Natural killer cell (primary cell): ENCODE measurements at regions not wholly inside any gene's neighbourhood (a gene's known extent, or its start where the extent isn't known, plus 50 kb on each side); places are given as distances from the start of the nearest gene placed in this dataset.

Source experiments
- ATAC-seq, 3 donors: fragments of 150-1000 bp in 2 of 3; fragments of 200-7000 bp in 1 of 3; cut with Tn5 transposase; 1 replicate in 1 of 3; 2 replicates in 2 of 3; pipeline ENCODE4 v1.10.0; 2021; ENCODE audit warnings: mild to moderate bottlenecking in 2 of 3, moderate library complexity in 2 of 3
- DNase-seq, 2 donors: peaks; one replicate each; pipeline versions ENCODE4 v3.0.0 to v3.0.0-alpha.2; 2013 to 2021; ENCODE audit warnings: mixed read lengths in 1 of 2
- H3K27ac ChIP-seq: one replicate; pipeline ENCODE4 v1.5.1; 2013; ENCODE audit warnings: mild to moderate bottlenecking, low read length
- H3K27me3 ChIP-seq: one replicate; pipeline ENCODE4 v1.6.1; 2013; ENCODE audit warnings: low read length; ENCODE audit not compliant: control insufficient read depth, insufficient read depth
- H3K36me3 ChIP-seq: one replicate; pipeline ENCODE4 v1.6.1; 2013; ENCODE audit warnings: low read length; ENCODE audit not compliant: control insufficient read depth, insufficient read depth
- H3K4me1 ChIP-seq: one replicate; pipeline ENCODE4 v1.6.1; 2013; ENCODE audit warnings: low read length; ENCODE audit not compliant: control insufficient read depth, insufficient read depth
- H3K4me3 ChIP-seq: one replicate; pipeline ENCODE4 v1.5.1; 2013; ENCODE audit warnings: low read length
- H3K9me3 ChIP-seq: one replicate; pipeline ENCODE4 v1.6.1; 2013; ENCODE audit warnings: low read length; ENCODE audit not compliant: control insufficient read depth, insufficient read depth
- H3K27ac Mint-ChIP-seq, 2 donors: one replicate each; pipeline ENCODE4 v1.8.0; 2022; ENCODE audit warnings: mild to moderate bottlenecking in 2 of 2, mixed read lengths in 2 of 2, moderate library complexity in 1 of 2
- H3K27me3 Mint-ChIP-seq, 2 donors: one replicate each; pipeline ENCODE4 v1.8.0; 2022; ENCODE audit warnings: low read depth in 2 of 2, mixed read lengths in 2 of 2
- H3K36me3 Mint-ChIP-seq: one replicate; pipeline ENCODE4 v1.8.0; 2022; ENCODE audit warnings: mixed read lengths
- H3K4me1 Mint-ChIP-seq, 2 donors: one replicate each; pipeline ENCODE4 v1.8.0; 2022; ENCODE audit warnings: mixed read lengths in 2 of 2
- H3K4me3 Mint-ChIP-seq: one replicate; pipeline ENCODE4 v1.8.0; 2022; ENCODE audit warnings: mild to moderate bottlenecking, moderate library complexity, mixed read lengths
- H3K9me3 Mint-ChIP-seq, 2 donors: one replicate each; pipeline ENCODE4 v1.8.0; 2022; ENCODE audit warnings: mixed read lengths in 2 of 2
- CTCF ChIP-seq: fragments of 200-600 bp; IDR thresholded peaks from one replicate; pipeline ENCODE4 v1.8.0; 2022; ENCODE audit warnings: antibody characterized with exemption
- WGBS: methylation state at CpG from one replicate; pipeline ENCODE4 v1.1.7; 2013; ENCODE audit warnings: missing lambda C conversion rate; ENCODE audit not compliant: insufficient coverage; 5-methylcytosine and 5-hydroxymethylcytosine counted together
- intact Hi-C: fragments of 100-400 bp; cut with micrococcal nuclease; formaldehyde crosslinking; loops from one replicate; pipeline ENCODE4 v1.14.2; 2022

GRCh38 chr13:76677043-76677442, 209.2 kb downstream of the KCTD12 start:
- no peak for ATAC-seq

GRCh38 chr13:76672420-76672819, 213.8 kb downstream of the KCTD12 start:
- WGBS: 74% methylated on average over 2 of the region's 2 CpGs
- H3K36me3 ChIP-seq: no peaks in the 10 kb centered on the region
- no peaks in the 10 kb centered on the region for H3K27me3 Mint-ChIP-seq
- no peaks in the 10 kb centered on the region for H3K9me3 ChIP-seq
- no peak for ATAC-seq
- H3K9me3 Mint-ChIP-seq: no peaks in the 10 kb centered on the region
- H3K4me1 ChIP-seq: no peaks in the 10 kb centered on the region
- no peak for DNase-seq
- H3K4me1 Mint-ChIP-seq: no peaks in the 10 kb centered on the region
- no peak overlapping the region for H3K4me3 Mint-ChIP-seq
- TF ChIP-seq CTCF: no peak
- no peak overlapping the region for H3K27ac ChIP-seq
- H3K4me3 ChIP-seq: no peak overlapping the region
- no peaks in the 10 kb centered on the region for H3K27me3 ChIP-seq
- intact Hi-C loops: no loop called here
- H3K27ac Mint-ChIP-seq: no peak overlapping the region
- H3K36me3 Mint-ChIP-seq: no peaks in the 10 kb centered on the region

More at GRCh38 chr13:76677043-76677442, 209.2 kb downstream of the KCTD12 start:
- Histone ChIP-seq H3K4me3 (no peak overlapping the region), H3K36me3 (no peaks in the 10 kb centered on the region), H3K27ac (no peak overlapping the region), H3K27me3 (no peaks in the 10 kb centered on the region), H3K4me1 (no peaks in the 10 kb centered on the region), H3K9me3 (no peaks in the 10 kb centered on the region)
- Mint-ChIP-seq H3K36me3 (no peaks in the 10 kb centered on the region), H3K4me3 (no peak overlapping the region), H3K4me1 (no peaks in the 10 kb centered on the region), H3K27me3 (peaks cover 0 to 7% of the 10 kb centered on the region in 2 donors), H3K9me3 (no peaks in the 10 kb centered on the region), H3K27ac (no peak overlapping the region)
- intact Hi-C loops: no loop called here
- TF ChIP-seq CTCF: no peak
- 88% methylated on average over 3 of the region's 3 CpGs for WGBS
- DNase-seq: no peak

GRCh38 chr13:76668716-76669115, 217.5 kb downstream of the KCTD12 start:
- H3K27ac Mint-ChIP-seq: no peak overlapping the region
- TF ChIP-seq CTCF: no peak
- H3K4me1 ChIP-seq: no peaks in the 10 kb centered on the region
- no peaks in the 10 kb centered on the region for H3K27me3 Mint-ChIP-seq
- 93% methylated on average over 4 of the region's 5 CpGs for WGBS
- H3K27me3 ChIP-seq: no peaks in the 10 kb centered on the region
- H3K9me3 ChIP-seq: no peaks in the 10 kb centered on the region
- DNase-seq: no peak
- ATAC-seq: no peak
- H3K4me1 Mint-ChIP-seq: no peaks in the 10 kb centered on the region
- no peak overlapping the region for H3K4me3 Mint-ChIP-seq
- H3K4me3 ChIP-seq: no peak overlapping the region
- no peak overlapping the region for H3K27ac ChIP-seq
- H3K9me3 Mint-ChIP-seq: no peaks in the 10 kb centered on the region
- H3K36me3 ChIP-seq: no peaks in the 10 kb centered on the region
- no peaks in the 10 kb centered on the region for H3K36me3 Mint-ChIP-seq
- intact Hi-C loops: loop anchor here (5.0 kb wide), 1 partner anchor 234 kb away; no protein-coding TSS in a partner anchor

- intact Hi-C loops: loop anchor here (5.0 kb wide), 1 partner anchor 234 kb away; no protein-coding TSS in a partner anchor
- no peak overlapping the region for H3K4me3 ChIP-seq
- Mint-ChIP-seq H3K27me3 (no peaks in the 10 kb centered on the region), H3K36me3 (no peaks in the 10 kb centered on the region), H3K4me3 (no peak overlapping the region), H3K27ac (no peak overlapping the region), H3K9me3 (no peaks in the 10 kb centered on the region), H3K4me1 (no peaks in the 10 kb centered on the region)
- no peaks in the 10 kb centered on the region for H3K27me3 ChIP-seq
- TF ChIP-seq CTCF: no peak
- H3K9me3 ChIP-seq: no peaks in the 10 kb centered on the region
- no peak for DNase-seq
- H3K27ac ChIP-seq: no peak overlapping the region
- ATAC-seq: no peak
- no peaks in the 10 kb centered on the region for H3K4me1 ChIP-seq
- H3K36me3 ChIP-seq: no peaks in the 10 kb centered on the region
- 83% methylated on average over 1 of the region's 2 CpGs for WGBS
These were observed 218.1 kb downstream of the KCTD12 start for GRCh38 chr13:76668141-76668540.
